ENCODE measurements at regions not wholly inside any gene's neighbourhood (a gene's known extent, or its start where the extent isn't known, plus 50 kb on each side); places are given as distances from the start of the nearest gene placed in this dataset.

DNA sequence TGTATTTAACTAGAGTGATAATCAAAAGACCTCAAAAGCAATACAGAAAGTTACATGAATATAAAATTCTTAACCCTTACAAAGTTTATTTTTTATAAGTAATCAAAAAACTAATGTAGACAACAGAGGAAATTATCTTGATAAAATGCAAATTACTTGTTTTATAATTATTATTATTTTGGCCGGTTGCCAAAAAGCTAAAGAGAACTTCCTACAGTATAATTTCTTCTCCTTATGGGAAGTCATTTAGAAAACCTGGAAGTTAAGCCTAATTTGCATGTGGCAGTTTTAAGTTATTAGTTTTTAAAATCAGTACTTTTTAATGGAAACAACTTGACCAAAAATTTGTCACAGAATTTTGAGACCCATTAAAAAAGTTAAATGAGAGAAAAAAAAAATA lies 621.3 kb upstream of the PCDH10 start:
- peaks cover 0 to 7% (median 0%) of the 10 kb centered on the region in 8 donors for H3K9me3 ChIP-seq
- DNase-seq, result no peak
- no peaks in the 10 kb centered on the region for H3K27me3 ChIP-seq (replicated peaks in 1 of 7)
- H3K4me3 ChIP-seq, result no peak overlapping the region
- TF ChIP-seq POLR2AphosphoS5 (IDR thresholded peaks at IDR 0.05) (no peak), POLR2A (IDR thresholded peaks at IDR 0.05) (no peak)
- TF ChIP-seq, protein P1, sequence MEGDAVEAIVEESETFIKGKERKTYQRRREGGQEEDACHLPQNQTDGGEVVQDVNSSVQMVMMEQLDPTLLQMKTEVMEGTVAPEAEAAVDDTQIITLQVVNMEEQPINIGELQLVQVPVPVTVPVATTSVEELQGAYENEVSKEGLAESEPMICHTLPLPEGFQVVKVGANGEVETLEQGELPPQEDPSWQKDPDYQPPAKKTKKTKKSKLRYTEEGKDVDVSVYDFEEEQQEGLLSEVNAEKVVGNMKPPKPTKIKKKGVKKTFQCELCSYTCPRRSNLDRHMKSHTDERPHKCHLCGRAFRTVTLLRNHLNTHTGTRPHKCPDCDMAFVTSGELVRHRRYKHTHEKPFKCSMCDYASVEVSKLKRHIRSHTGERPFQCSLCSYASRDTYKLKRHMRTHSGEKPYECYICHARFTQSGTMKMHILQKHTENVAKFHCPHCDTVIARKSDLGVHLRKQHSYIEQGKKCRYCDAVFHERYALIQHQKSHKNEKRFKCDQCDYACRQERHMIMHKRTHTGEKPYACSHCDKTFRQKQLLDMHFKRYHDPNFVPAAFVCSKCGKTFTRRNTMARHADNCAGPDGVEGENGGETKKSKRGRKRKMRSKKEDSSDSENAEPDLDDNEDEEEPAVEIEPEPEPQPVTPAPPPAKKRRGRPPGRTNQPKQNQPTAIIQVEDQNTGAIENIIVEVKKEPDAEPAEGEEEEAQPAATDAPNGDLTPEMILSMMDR (IDR thresholded peaks at IDR 0.05 in 8 of 11, conservative IDR thresholded peaks at IDR 0.05 in 3 of 11), result no peak
- 66 to 82% (median 74%) methylated on average over 1 of the region's 1 CpG for WGBS, 5 donors
- H3K36me3 ChIP-seq, result no peaks in the 10 kb centered on the region
- no peak overlapping the region for H3K27ac ChIP-seq
- no peaks in the 10 kb centered on the region for H3K4me1 ChIP-seq
- intact Hi-C loops (cut with DNase I; ENCODE audit: low total_unique reads), result no loop called here

- 62 to 77% (median 63%) methylated on average over 2 of the region's 2 CpGs for WGBS, 5 donors
- intact Hi-C loops (cut with DNase I; ENCODE audit: low total_unique reads), result no loop called here
- Histone ChIP-seq H3K27me3 (replicated peaks in 1 of 7) (no peaks in the 10 kb centered on the region), H3K9me3 (no peaks in the 10 kb centered on the region), H3K4me1 (no peaks in the 10 kb centered on the region), H3K27ac (no peak overlapping the region), H3K36me3 (no peaks in the 10 kb centered on the region), H3K4me3 (no peak overlapping the region)
- TF ChIP-seq POLR2A (IDR thresholded peaks at IDR 0.05) (no peak), POLR2AphosphoS5 (IDR thresholded peaks at IDR 0.05) (no peak)
- TF ChIP-seq, protein P1 (IDR thresholded peaks at IDR 0.05 in 8 of 11, conservative IDR thresholded peaks at IDR 0.05 in 3 of 11), result no peak
- no peak for DNase-seq
Measured at GRCh38 chr4:132530861-132531260, 618.2 kb upstream of the PCDH10 start.

- Histone ChIP-seq H3K4me3 (no peak overlapping the region), H3K9me3 (peaks cover 5 to 24% (median 17%) of the 10 kb centered on the region in 8 donors), H3K36me3 (no peaks in the 10 kb centered on the region), H3K4me1 (no peaks in the 10 kb centered on the region), H3K27ac (no peak overlapping the region), H3K27me3 (replicated peaks in 1 of 7) (no peaks in the 10 kb centered on the region)
- intact Hi-C loops (cut with DNase I; ENCODE audit: low total_unique reads), result no loop called here
- WGBS, 5 donors, result 81 to 91% (median 82%) methylated on average over 1 of the region's 1 CpG
- TF ChIP-seq POLR2AphosphoS5 (IDR thresholded peaks at IDR 0.05) (no peak), POLR2A (IDR thresholded peaks at IDR 0.05) (no peak)
- TF ChIP-seq, protein P1 (IDR thresholded peaks at IDR 0.05 in 8 of 11, conservative IDR thresholded peaks at IDR 0.05 in 3 of 11), result no peak
- no peak for DNase-seq
Measured at GRCh38 chr4:132540268-132540667, 608.8 kb upstream of the PCDH10 start.

DNA sequence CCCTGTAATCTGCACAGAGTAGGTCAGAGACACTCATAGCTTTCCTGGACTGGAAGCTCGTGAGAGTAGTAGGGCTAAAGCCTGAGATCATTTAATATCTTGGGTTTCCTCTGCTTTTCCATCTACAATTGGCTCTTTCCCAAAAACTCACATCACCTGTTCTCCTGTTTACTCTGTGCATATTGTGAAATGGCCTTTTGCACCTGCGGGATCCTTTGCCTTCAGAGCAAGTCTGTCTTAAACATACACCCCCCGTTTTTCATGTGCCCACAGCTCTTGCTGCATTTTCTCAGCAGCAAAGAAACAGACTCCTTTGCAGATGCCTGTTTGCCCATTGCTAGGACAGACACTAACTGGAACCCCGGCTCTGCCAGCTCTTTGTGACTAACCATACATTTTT lies 608.3 kb upstream of the PCDH10 start:
- intact Hi-C loops (cut with DNase I; ENCODE audit: low total_unique reads), result no loop called here
- TF ChIP-seq POLR2A (IDR thresholded peaks at IDR 0.05), result no peak
- TF ChIP-seq, protein P1 (IDR thresholded peaks at IDR 0.05 in 8 of 11, conservative IDR thresholded peaks at IDR 0.05 in 3 of 11), result no peak
- no peak for TF ChIP-seq POLR2AphosphoS5 (IDR thresholded peaks at IDR 0.05)
- no peak for DNase-seq
- Histone ChIP-seq H3K27me3 (replicated peaks in 1 of 7) (no peaks in the 10 kb centered on the region), H3K9me3 (peaks cover 5 to 24% (median 17%) of the 10 kb centered on the region in 8 donors), H3K4me1 (no peaks in the 10 kb centered on the region), H3K4me3 (no peak overlapping the region), H3K36me3 (no peaks in the 10 kb centered on the region), H3K27ac (no peak overlapping the region)
- WGBS, 5 donors, result 52 to 72% (median 66%) methylated on average over 4 of the region's 4 CpGs

All from spleen (tissue), 11 donors.